Prostate gland (tissue), 2 donors: ENCODE measurements at regions not wholly inside any gene's neighbourhood (a gene's known extent, or its start where the extent isn't known, plus 50 kb on each side); places are given as distances from the start of the nearest gene placed in this dataset.
A peak's percentile ranks its signal among the peaks of the same experiment; 100 is the strongest.

Experiments used
- DNase-seq: peaks from one replicate; pipeline ENCODE4 v3.0.0-alpha.2; 2019; ENCODE audit warnings: low spot score
- H3K27ac ChIP-seq, 2 donors: fragments of 200-600 bp; sonication (generic); 2 replicates each; pipeline ENCODE4 v1.5.1; 2017 to 2019
- H3K27me3 ChIP-seq: fragments of 200-600 bp; sonication (generic); replicated peaks from 2 replicates; pipeline ENCODE4 v1.5.1; 2019; ENCODE audit not compliant: insufficient read depth
- H3K36me3 ChIP-seq, 2 donors: fragments of 200-600 bp; sonication (generic); 1 replicate in 1 of 2; 2 replicates in 1 of 2; pipeline versions ENCODE4 v1.5.1 to v1.8.1; 2017 to 2019
- H3K4me1 ChIP-seq: fragments of 200-600 bp; sonication (generic); replicated peaks from 2 replicates; pipeline ENCODE4 v1.5.1; 2019
- H3K4me3 ChIP-seq, 2 donors: fragments of 200-600 bp; sonication (generic); 2 replicates each; pipeline ENCODE4 v1.5.1; 2017 to 2019
- H3K9me3 ChIP-seq: fragments of 200-600 bp; sonication (generic); 2 replicates; pipeline ENCODE4 v1.5.1; 2017
- POLR2A ChIP-seq: fragments of 450-650 bp; IDR thresholded peaks from one replicate; pipeline ENCODE4 v1.6.1; 2016; ENCODE audit warnings: antibody characterized with exemption, mild to moderate bottlenecking
- POLR2AphosphoS5 ChIP-seq: sonication (generic); formaldehyde crosslinking; IDR thresholded peaks from one replicate; pipeline ENCODE4 v1.6.1; 2017; ENCODE audit warnings: antibody characterized with exemption
- WGBS: methylation state at CpG from one replicate; pipeline ENCODE4 v1.1.5; 2018; 5-methylcytosine and 5-hydroxymethylcytosine counted together
- intact Hi-C: fragments of 100-400 bp; cut with DNase I; formaldehyde crosslinking; loops from one replicate; pipeline ENCODE4 v1.14.2; 2022
- TF ChIP-seq, protein P1 (sequence below), 4 experiments: fragments of 200-600 bp in 2 of 4; fragments of 450-650 bp in 2 of 4; sonication (generic) in 2 of 4; IDR thresholded peaks; 1 replicate in 3 of 4; 2 replicates in 1 of 4; pipeline ENCODE4 v1.5.1; 2016 to 2019; ENCODE audit warnings: antibody characterized with exemption in 4 of 4, mild to moderate bottlenecking in 2 of 4, moderate library complexity in 2 of 4

DNA sequence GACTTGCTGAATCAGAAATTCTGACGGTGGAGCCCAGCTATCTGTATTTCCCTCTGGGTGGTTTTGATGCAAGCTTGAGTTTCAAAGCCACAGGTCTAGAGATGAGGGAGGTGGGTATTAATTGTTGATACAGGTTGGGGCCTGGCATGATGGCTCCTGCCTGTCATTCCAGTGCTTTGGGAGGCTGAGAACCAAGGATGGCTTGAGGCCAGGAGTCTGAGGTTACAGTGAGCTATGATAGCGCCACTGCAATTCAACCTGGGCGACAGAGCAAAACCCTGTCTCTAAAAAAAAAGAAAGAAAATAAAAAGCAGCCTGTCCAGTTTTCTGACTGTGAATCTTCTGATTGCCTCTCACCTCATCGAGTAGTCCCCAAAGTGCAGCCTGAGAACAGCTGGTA is 184.8 kb upstream of the SASH1 start:
- Histone ChIP-seq H3K4me1 (no peaks in the 10 kb centered on the region), H3K4me3 (no peak overlapping the region), H3K9me3 (no peaks in the 10 kb centered on the region), H3K27me3 (no peaks in the 10 kb centered on the region), H3K36me3 (no peaks in the 10 kb centered on the region), H3K27ac (no peak overlapping the region)
- 37% methylated on average over 4 of the region's 4 CpGs for WGBS
- intact Hi-C loops, result no loop called here
- TF ChIP-seq POLR2AphosphoS5 (no peak), POLR2A (no peak)
- TF ChIP-seq, protein P1, sequence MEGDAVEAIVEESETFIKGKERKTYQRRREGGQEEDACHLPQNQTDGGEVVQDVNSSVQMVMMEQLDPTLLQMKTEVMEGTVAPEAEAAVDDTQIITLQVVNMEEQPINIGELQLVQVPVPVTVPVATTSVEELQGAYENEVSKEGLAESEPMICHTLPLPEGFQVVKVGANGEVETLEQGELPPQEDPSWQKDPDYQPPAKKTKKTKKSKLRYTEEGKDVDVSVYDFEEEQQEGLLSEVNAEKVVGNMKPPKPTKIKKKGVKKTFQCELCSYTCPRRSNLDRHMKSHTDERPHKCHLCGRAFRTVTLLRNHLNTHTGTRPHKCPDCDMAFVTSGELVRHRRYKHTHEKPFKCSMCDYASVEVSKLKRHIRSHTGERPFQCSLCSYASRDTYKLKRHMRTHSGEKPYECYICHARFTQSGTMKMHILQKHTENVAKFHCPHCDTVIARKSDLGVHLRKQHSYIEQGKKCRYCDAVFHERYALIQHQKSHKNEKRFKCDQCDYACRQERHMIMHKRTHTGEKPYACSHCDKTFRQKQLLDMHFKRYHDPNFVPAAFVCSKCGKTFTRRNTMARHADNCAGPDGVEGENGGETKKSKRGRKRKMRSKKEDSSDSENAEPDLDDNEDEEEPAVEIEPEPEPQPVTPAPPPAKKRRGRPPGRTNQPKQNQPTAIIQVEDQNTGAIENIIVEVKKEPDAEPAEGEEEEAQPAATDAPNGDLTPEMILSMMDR (IDR thresholded peaks at IDR 0.05), result no peak
- no peak for DNase-seq

DNA sequence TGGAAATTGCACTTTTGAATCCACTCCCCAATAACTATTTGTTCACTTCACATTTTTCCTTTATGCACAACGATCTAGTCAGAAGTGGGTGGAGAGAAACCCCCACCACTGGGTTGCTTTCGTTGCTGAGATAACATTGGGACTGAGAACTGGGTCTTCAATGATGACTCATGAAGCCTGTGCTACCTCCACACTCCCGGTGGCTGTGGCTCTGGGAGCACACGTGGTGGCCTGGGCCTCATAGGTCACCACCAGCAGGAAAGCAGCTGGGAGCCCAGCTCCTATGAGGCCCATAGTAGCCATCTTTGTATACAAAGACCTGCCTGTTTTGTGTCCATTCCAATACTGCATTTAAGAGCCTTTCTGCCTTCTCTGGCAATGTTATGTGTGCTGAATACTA is 178.0 kb upstream of the SASH1 start:
- TF ChIP-seq, protein P1 (IDR thresholded peaks at IDR 0.05), result no peak
- TF ChIP-seq POLR2A (no peak), POLR2AphosphoS5 (no peak)
- DNase-seq, result no peak
- no peaks in the 10 kb centered on the region for H3K36me3 ChIP-seq
- intact Hi-C loops, result no loop called here
- H3K27me3 ChIP-seq, result no peaks in the 10 kb centered on the region
- no peaks in the 10 kb centered on the region for H3K4me1 ChIP-seq
- H3K9me3 ChIP-seq, result no peaks in the 10 kb centered on the region
- WGBS, result 67% methylated on average over 4 of the region's 4 CpGs
- no peak overlapping the region for H3K4me3 ChIP-seq
- no peak overlapping the region for H3K27ac ChIP-seq

DNA sequence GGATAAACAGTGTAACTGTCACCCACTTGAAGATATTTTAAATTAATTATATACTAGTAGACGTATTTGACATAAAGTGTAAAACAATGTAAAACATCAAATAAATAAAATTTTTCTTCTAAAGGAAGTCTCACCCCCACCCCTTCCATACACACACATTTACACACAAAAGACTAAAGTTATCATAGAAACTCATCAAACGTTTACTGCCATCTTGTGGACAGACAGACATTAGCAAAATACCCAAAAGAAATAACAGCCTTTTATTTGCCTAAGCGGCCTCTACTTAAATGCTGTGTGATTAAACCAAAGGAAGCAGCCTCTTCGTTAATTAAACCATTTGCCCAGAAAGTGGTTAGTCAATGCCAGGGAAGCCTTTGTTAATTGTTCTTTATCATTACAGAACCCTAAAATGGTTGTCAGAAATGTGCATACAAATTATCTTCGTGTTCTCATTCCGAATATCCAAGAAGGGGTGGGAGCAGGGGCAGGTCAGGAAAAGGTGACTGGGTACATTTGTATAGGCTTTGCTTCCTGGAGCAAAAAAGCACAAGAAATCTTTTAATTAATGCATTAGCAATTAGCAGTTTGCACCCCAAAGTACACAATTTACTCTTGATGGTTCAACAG is 176.2 kb upstream of the SASH1 start:
- TF ChIP-seq POLR2AphosphoS5, result no peak
- TF ChIP-seq, protein P1 (IDR thresholded peaks at IDR 0.05), result peak; percentile 27 to 82 (median 74)
- TF ChIP-seq POLR2A, result no peak
- 36% methylated on average over 6 of the region's 6 CpGs for WGBS
- intact Hi-C loops, result loop anchor here (2.0 kb wide), 1 partner anchor 660 kb away; no protein-coding TSS in a partner anchor

DNA sequence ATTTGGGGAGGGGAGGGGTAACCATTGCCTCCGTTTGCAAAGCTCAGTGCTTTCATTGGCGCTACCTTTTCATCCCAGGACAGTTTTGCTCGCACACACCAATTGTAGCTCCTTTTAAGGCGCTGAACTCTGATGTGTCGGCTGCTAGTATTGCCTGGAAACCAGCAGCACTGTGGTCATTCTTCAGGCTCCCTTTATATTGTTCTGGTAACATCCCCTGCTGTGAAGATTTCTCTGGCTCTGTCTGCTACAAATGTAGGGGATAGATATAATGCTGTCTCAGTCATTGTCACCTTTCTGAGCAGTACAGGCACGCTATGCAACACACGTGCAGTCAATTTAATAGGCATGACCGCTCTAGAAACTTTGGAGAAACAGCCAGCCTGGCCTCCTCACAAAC is 172.9 kb upstream of the SASH1 start:
- Histone ChIP-seq H3K9me3 (no peaks in the 10 kb centered on the region), H3K27ac (no peak overlapping the region), H3K36me3 (no peaks in the 10 kb centered on the region), H3K4me3 (no peak overlapping the region), H3K27me3 (no peaks in the 10 kb centered on the region), H3K4me1 (no peaks in the 10 kb centered on the region)
- WGBS, result 83% methylated on average over 8 of the region's 8 CpGs
- intact Hi-C loops, result no loop called here
- DNase-seq, result no peak
- no peak for TF ChIP-seq POLR2A
- TF ChIP-seq, protein P1 (IDR thresholded peaks at IDR 0.05), result no peak
- no peak for TF ChIP-seq POLR2AphosphoS5

More for the DNA sequence above, 176.2 kb upstream of the SASH1 start:
- no peaks in the 10 kb centered on the region for H3K27me3 ChIP-seq
- peak; percentile 22 for DNase-seq
- H3K36me3 ChIP-seq, result no peaks in the 10 kb centered on the region
- H3K9me3 ChIP-seq, result no peaks in the 10 kb centered on the region
- no peak overlapping the region for H3K27ac ChIP-seq
- no peak overlapping the region for H3K4me3 ChIP-seq
- no peaks in the 10 kb centered on the region for H3K4me1 ChIP-seq

DNA sequence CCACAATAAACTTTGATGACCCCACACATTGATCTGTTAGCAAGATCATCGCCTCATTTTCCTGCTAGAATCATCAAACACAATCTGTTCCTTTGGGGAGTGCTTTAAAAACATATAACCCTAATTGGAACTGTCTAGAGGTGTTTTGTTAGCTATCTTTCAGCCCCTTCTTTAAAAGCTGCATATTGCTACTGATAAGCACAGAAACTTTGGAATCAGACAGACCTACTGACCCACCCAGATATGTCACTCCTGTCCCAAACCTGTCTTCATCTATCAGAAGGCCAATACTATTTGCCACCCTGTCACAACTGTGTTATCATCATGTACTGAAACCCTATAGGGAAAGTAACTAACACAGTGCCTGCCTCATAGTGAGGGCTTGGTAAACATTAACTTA is 172.4 kb upstream of the SASH1 start:
- TF ChIP-seq, protein P1 (IDR thresholded peaks at IDR 0.05), result no peak
- no peak for TF ChIP-seq POLR2AphosphoS5
- TF ChIP-seq POLR2A, result no peak
- intact Hi-C loops, result no loop called here
- H3K36me3 ChIP-seq, result no peaks in the 10 kb centered on the region
- WGBS, result 100% methylated on average over 1 of the region's 1 CpG
- no peaks in the 10 kb centered on the region for H3K9me3 ChIP-seq
- no peak for DNase-seq
- H3K4me3 ChIP-seq, result no peak overlapping the region
- H3K27me3 ChIP-seq, result no peaks in the 10 kb centered on the region
- no peaks in the 10 kb centered on the region for H3K4me1 ChIP-seq
- no peak overlapping the region for H3K27ac ChIP-seq
